OCI-LY1 (cell line): ENCODE measurements at regions not wholly inside any gene's neighbourhood (a gene's known extent, or its start where the extent isn't known, plus 50 kb on each side); places are given as distances from the start of the nearest gene placed in this dataset.

Experiments used
- H2AFZ ChIP-seq: fragments of 200-600 bp; sonication (generic), shearing (Covaris generic); 2 replicates; pipeline ENCODE4 v1.6.0; 2014; ENCODE audit warnings: antibody characterized with exemption, mild to moderate bottlenecking, low read length
- H3F3A ChIP-seq: fragments of 200-600 bp; sonication (generic), shearing (Covaris generic); 2 replicates; pipeline ENCODE4 v1.6.0; 2014; ENCODE audit warnings: mild to moderate bottlenecking, antibody characterized with exemption, low read length, moderate library complexity; ENCODE audit not compliant: insufficient read depth
- H3K27ac ChIP-seq: fragments of 200-600 bp; sonication (generic); 2 replicates; pipeline ENCODE4 v1.5.1; 2014; ENCODE audit warnings: low read length, mixed run types, mild to moderate bottlenecking, low read depth; ENCODE audit not compliant: poor library complexity, severe bottlenecking
- H3K27me3 ChIP-seq: fragments of 200-600 bp; sonication (generic); 2 replicates; pipeline ENCODE4 v1.6.0; 2014; ENCODE audit warnings: antibody characterized with exemption, mild to moderate bottlenecking, low read length, moderate library complexity; ENCODE audit not compliant: insufficient read depth
- H3K36me3 ChIP-seq: fragments of 200-600 bp; sonication (generic); 2 replicates; pipeline ENCODE4 v1.6.1; 2014; ENCODE audit warnings: mild to moderate bottlenecking, antibody characterized with exemption, low read length, moderate library complexity, mixed read lengths; ENCODE audit not compliant: insufficient read depth
- H3K4me1 ChIP-seq: fragments of 200-600 bp; sonication (generic); 2 replicates; pipeline ENCODE4 v1.5.1; 2014; ENCODE audit warnings: mild to moderate bottlenecking, low read length, moderate library complexity; ENCODE audit not compliant: insufficient read depth, severe bottlenecking
- H3K4me2 ChIP-seq: fragments of 200-600 bp; sonication (generic), shearing (Covaris generic); 2 replicates; pipeline ENCODE4 v1.6.1; 2014; ENCODE audit warnings: low read length
- H3K4me3 ChIP-seq: fragments of 200-600 bp; sonication (generic); 2 replicates; pipeline ENCODE4 v1.5.1; 2014; ENCODE audit warnings: low read length, low read depth, mild to moderate bottlenecking, mixed read lengths; ENCODE audit not compliant: poor library complexity, severe bottlenecking
- H3K79me2 ChIP-seq: fragments of 200-600 bp; shearing (Covaris generic); 2 replicates; pipeline ENCODE4 v1.6.1; 2016; ENCODE audit warnings: mixed run types, low read length, mixed read lengths; ENCODE audit not compliant: insufficient read depth
- H3K9ac ChIP-seq: fragments of 200-600 bp; sonication (generic), shearing (Covaris generic); 2 replicates; pipeline ENCODE4 v1.6.1; 2014; ENCODE audit warnings: mild to moderate bottlenecking, low read length, mixed read lengths
- H3K9me2 ChIP-seq: fragments of 200-600 bp; sonication (generic), shearing (Covaris generic); 2 replicates; pipeline ENCODE4 v1.6.1; 2014; ENCODE audit warnings: low read depth, mild to moderate bottlenecking, low read length, mixed read lengths
- H3K9me3 ChIP-seq: fragments of 200-600 bp; shearing (Covaris generic); 2 replicates; pipeline ENCODE4 v1.6.1; 2014; ENCODE audit warnings: low read length, mixed read lengths
- H4K20me1 ChIP-seq: fragments of 200-600 bp; sonication (generic), shearing (Covaris generic); 2 replicates; pipeline ENCODE4 v1.6.0; 2016; ENCODE audit warnings: mild to moderate bottlenecking, low read length; ENCODE audit not compliant: insufficient read depth
- EZH2 ChIP-seq: fragments of 200-600 bp; sonication (generic), shearing (Covaris generic); IDR thresholded peaks from 2 replicates; pipeline ENCODE4 v1.8.0; 2017; ENCODE audit warnings: borderline replicate concordance, mixed run types, mild to moderate bottlenecking, antibody characterized with exemption, low read length, moderate library complexity, mixed read lengths
- TF ChIP-seq, protein P1 (sequence below): fragments of 200-600 bp; sonication (generic), shearing (Covaris generic); IDR thresholded peaks from 2 replicates; pipeline ENCODE4 v1.5.1; 2017; ENCODE audit warnings: mild to moderate bottlenecking, antibody characterized with exemption, low read length, moderate library complexity, mixed read lengths

DNA sequence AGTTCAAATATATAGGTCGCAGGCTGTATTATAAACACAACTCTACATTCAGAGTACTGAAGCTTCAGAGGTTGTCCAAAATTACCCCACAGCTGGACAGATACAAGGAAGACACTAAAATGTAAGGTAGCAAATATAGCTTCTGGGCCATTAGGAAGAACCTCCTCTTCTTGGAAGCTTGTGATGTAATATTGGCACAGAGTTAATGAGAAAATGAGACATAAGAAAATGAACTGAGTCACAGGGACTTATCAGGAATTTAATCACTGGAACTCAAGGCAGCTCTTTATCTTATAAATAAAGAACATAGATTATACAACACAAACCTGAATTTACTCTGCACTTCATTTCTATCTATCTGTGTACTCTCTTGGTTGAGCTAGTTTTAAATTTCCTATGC is 344.7 kb downstream of the PCDH10 start:
- no peaks in the 10 kb centered on the region for H3K79me2 ChIP-seq
- H3K27ac ChIP-seq = no peak overlapping the region
- H4K20me1 ChIP-seq = no peaks in the 10 kb centered on the region
- H3K36me3 ChIP-seq = no peaks in the 10 kb centered on the region
- H3K4me2 ChIP-seq = no peak overlapping the region
- H3F3A ChIP-seq = no peaks in the 10 kb centered on the region
- H3K4me1 ChIP-seq = no peaks in the 10 kb centered on the region
- H3K27me3 ChIP-seq = no peaks in the 10 kb centered on the region
- H3K9me2 ChIP-seq = no peaks in the 10 kb centered on the region
- TF ChIP-seq EZH2 = no peak
- TF ChIP-seq, protein P1, sequence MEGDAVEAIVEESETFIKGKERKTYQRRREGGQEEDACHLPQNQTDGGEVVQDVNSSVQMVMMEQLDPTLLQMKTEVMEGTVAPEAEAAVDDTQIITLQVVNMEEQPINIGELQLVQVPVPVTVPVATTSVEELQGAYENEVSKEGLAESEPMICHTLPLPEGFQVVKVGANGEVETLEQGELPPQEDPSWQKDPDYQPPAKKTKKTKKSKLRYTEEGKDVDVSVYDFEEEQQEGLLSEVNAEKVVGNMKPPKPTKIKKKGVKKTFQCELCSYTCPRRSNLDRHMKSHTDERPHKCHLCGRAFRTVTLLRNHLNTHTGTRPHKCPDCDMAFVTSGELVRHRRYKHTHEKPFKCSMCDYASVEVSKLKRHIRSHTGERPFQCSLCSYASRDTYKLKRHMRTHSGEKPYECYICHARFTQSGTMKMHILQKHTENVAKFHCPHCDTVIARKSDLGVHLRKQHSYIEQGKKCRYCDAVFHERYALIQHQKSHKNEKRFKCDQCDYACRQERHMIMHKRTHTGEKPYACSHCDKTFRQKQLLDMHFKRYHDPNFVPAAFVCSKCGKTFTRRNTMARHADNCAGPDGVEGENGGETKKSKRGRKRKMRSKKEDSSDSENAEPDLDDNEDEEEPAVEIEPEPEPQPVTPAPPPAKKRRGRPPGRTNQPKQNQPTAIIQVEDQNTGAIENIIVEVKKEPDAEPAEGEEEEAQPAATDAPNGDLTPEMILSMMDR = no peak
- no peak overlapping the region for H2AFZ ChIP-seq
- H3K9me3 ChIP-seq = no peaks in the 10 kb centered on the region
- H3K9ac ChIP-seq = no peak overlapping the region
- no peak overlapping the region for H3K4me3 ChIP-seq

DNA sequence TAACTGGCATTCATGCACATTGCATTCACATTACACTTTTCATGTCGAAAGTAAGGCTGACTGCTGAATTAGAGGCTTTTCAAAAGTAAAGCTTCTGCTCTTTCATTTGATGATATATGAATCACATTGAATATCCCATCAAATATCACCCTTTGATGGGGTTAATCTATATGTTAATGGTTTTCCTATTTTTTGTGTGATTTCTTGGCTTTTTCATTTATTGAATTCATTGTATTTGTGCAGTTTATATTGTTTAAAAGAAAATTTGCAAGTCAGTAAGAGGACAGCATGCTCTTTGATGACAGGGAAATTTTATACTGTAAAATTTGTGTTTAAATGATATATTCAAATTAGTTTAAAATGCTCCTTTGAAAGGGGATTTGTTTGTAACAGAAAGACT is 344.1 kb downstream of the PCDH10 start:
- no peak for TF ChIP-seq EZH2
- TF ChIP-seq, protein P1 = no peak
- Histone ChIP-seq H4K20me1 (no peaks in the 10 kb centered on the region), H3K36me3 (no peaks in the 10 kb centered on the region), H3K9me2 (no peaks in the 10 kb centered on the region), H3K9ac (no peak overlapping the region), H3F3A (no peaks in the 10 kb centered on the region), H3K79me2 (no peaks in the 10 kb centered on the region), H3K4me2 (no peak overlapping the region), H3K4me3 (no peak overlapping the region), H3K27ac (no peak overlapping the region), H3K27me3 (no peaks in the 10 kb centered on the region), H3K4me1 (no peaks in the 10 kb centered on the region), H2AFZ (no peak overlapping the region), H3K9me3 (no peaks in the 10 kb centered on the region)

DNA sequence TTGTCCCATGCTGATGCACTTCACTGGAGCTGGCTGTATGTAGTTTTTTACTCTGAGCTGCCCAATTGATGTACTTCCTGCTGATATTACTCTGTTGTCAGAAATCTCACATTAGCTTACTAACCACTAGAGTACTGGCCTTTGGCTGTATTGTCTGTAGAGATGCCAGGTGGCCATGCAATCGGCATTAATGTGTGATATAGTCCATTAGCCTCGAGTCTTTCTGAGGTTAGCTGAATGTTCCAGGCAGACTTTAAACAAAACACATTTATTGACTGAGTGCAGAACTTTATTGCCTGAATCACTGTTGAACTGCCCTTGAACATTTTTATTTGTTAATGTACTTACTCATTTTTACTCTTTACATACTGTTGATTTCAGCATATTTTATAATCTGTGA is 335.2 kb downstream of the PCDH10 start:
- no peaks in the 10 kb centered on the region for H3K79me2 ChIP-seq
- H3K36me3 ChIP-seq = no peaks in the 10 kb centered on the region
- no peaks in the 10 kb centered on the region for H3K9me2 ChIP-seq
- H3K4me1 ChIP-seq = no peaks in the 10 kb centered on the region
- no peaks in the 10 kb centered on the region for H4K20me1 ChIP-seq
- no peak overlapping the region for H3K27ac ChIP-seq
- H3K4me3 ChIP-seq = no peak overlapping the region
- no peaks in the 10 kb centered on the region for H3F3A ChIP-seq
- no peak overlapping the region; the same call in 1 of the 2 replicates for H2AFZ ChIP-seq
- peaks cover 13% of the 10 kb centered on the region; the same call in 1 of the 2 replicates for H3K9me3 ChIP-seq
- TF ChIP-seq, protein P1 = no peak
- no peak for TF ChIP-seq EZH2
- no peaks in the 10 kb centered on the region for H3K27me3 ChIP-seq
- H3K9ac ChIP-seq = no peak overlapping the region
- H3K4me2 ChIP-seq = no peak overlapping the region
